AG10803 (cell line): ENCODE measurements at regions not wholly inside any gene's neighbourhood (a gene's known extent, or its start where the extent isn't known, plus 50 kb on each side); places are given as distances from the start of the nearest gene placed in this dataset.

Source experiments
- DNase-seq: peaks from one replicate; pipeline ENCODE4 v3.0.0; 2010; ENCODE audit warnings: low read depth
- H3K4me3 ChIP-seq: 2 replicates; pipeline ENCODE4 v1.5.1; 2011; ENCODE audit warnings: mild to moderate bottlenecking, low read length, control low read depth
- CTCF ChIP-seq: conservative IDR thresholded peaks from 2 replicates; pipeline ENCODE4 v1.5.1; 2011; ENCODE audit warnings: mild to moderate bottlenecking, low read length, control low read depth, inconsistent platforms

GRCh38 chr5:8304341-8304740, 435.4 kb downstream of the MTRR start:
- no peak for TF ChIP-seq CTCF

GRCh38 chr5:8306288-8306896, 437.4 kb downstream of the MTRR start:
- TF ChIP-seq CTCF = no peak
- no peak for DNase-seq

More at GRCh38 chr5:8304341-8304740, 435.4 kb downstream of the MTRR start:
- H3K4me3 ChIP-seq = no peak overlapping the region
- no peak for DNase-seq

GRCh38 chr5:8314965-8315364, 446.0 kb downstream of the MTRR start:
- no peak for TF ChIP-seq CTCF
- no peak overlapping the region for H3K4me3 ChIP-seq
- no peak for DNase-seq

More at GRCh38 chr5:8306288-8306896, 437.4 kb downstream of the MTRR start:
- no peak overlapping the region for H3K4me3 ChIP-seq

- no peak for DNase-seq
- H3K4me3 ChIP-seq = no peak overlapping the region
- no peak for TF ChIP-seq CTCF
Measured at GRCh38 chr5:8316608-8317280, 447.8 kb downstream of the MTRR start.

GRCh38 chr5:8317335-8317734, 448.4 kb downstream of the MTRR start:
- TF ChIP-seq CTCF = no peak
- H3K4me3 ChIP-seq = no peak overlapping the region
- no peak for DNase-seq

- no peak for TF ChIP-seq CTCF
- no peak overlapping the region for H3K4me3 ChIP-seq
- DNase-seq = no peak
Measured at GRCh38 chr5:8320244-8320643, 451.3 kb downstream of the MTRR start.

GRCh38 chr5:8321272-8321671, 452.3 kb downstream of the MTRR start:
- DNase-seq = no peak
- no peak for TF ChIP-seq CTCF

More at GRCh38 chr5:8321272-8321671, 452.3 kb downstream of the MTRR start:
- H3K4me3 ChIP-seq = no peak overlapping the region
